PFSK-1 (cell line): ENCODE measurements at regions not wholly inside any gene's neighbourhood (a gene's known extent, or its start where the extent isn't known, plus 50 kb on each side); places are given as distances from the start of the nearest gene placed in this dataset.

Source experiments
- FOXP2 ChIP-seq: optimal IDR thresholded peaks from 2 replicates; pipeline ENCODE3; 2011; ENCODE audit warnings: borderline replicate concordance, control low read depth, inconsistent platforms; ENCODE audit not compliant: insufficient read depth; ENCODE audit errors: extremely low read length, extremely low read depth
- POLR2AphosphoS5 ChIP-seq: IDR thresholded peaks from 2 replicates; pipeline ENCODE4 v1.6.1; 2012; ENCODE audit warnings: low read depth, mild to moderate bottlenecking, control low read depth, low read length, moderate library complexity
- TAF1 ChIP-seq: IDR thresholded peaks from 2 replicates; pipeline ENCODE4 v1.6.1; 2012; ENCODE audit warnings: low read length, control low read depth, borderline replicate concordance; ENCODE audit not compliant: insufficient read depth
- TF ChIP-seq, protein P1 (sequence below), 2 experiments: IDR thresholded peaks; 2 replicates each; pipeline versions ENCODE4 v1.6.1 to v1.8.0; 2011 to 2012; ENCODE audit warnings: low read depth in 2 of 2, low read length in 2 of 2, control low read depth in 1 of 2, inconsistent platforms in 1 of 2, mild to moderate bottlenecking in 1 of 2, moderate library complexity in 1 of 2; ENCODE audit not compliant: insufficient read depth in 1 of 2

DNA sequence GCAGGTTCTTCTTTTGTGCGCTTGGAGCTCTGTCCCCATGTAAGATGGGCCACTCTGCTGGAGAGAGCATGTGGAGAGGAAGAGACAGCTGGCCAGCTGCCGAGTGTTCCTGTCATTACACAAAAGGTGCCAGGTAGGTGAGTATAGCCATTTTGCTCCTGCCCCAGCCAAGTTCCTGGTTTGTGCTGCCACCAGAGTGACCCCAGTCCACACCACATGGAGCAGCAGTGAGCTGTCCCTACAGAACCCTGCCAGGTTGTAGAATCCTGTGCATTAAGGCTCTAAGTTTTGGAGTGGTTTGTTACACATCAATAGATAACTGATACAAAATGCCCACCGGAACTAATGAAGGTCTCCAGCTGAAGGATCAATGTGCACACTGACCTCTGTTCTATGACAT is 84.6 kb upstream of the GHITM start:
- TF ChIP-seq, protein P1, sequence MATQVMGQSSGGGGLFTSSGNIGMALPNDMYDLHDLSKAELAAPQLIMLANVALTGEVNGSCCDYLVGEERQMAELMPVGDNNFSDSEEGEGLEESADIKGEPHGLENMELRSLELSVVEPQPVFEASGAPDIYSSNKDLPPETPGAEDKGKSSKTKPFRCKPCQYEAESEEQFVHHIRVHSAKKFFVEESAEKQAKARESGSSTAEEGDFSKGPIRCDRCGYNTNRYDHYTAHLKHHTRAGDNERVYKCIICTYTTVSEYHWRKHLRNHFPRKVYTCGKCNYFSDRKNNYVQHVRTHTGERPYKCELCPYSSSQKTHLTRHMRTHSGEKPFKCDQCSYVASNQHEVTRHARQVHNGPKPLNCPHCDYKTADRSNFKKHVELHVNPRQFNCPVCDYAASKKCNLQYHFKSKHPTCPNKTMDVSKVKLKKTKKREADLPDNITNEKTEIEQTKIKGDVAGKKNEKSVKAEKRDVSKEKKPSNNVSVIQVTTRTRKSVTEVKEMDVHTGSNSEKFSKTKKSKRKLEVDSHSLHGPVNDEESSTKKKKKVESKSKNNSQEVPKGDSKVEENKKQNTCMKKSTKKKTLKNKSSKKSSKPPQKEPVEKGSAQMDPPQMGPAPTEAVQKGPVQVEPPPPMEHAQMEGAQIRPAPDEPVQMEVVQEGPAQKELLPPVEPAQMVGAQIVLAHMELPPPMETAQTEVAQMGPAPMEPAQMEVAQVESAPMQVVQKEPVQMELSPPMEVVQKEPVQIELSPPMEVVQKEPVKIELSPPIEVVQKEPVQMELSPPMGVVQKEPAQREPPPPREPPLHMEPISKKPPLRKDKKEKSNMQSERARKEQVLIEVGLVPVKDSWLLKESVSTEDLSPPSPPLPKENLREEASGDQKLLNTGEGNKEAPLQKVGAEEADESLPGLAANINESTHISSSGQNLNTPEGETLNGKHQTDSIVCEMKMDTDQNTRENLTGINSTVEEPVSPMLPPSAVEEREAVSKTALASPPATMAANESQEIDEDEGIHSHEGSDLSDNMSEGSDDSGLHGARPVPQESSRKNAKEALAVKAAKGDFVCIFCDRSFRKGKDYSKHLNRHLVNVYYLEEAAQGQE (IDR thresholded peaks at IDR 0.05; ENCODE audit: insufficient read depth in 1 of 2, low read depth in 2 of 2, low read length in 2 of 2), result no peak
- no peak for TF ChIP-seq POLR2AphosphoS5
- no peak for TF ChIP-seq TAF1
- TF ChIP-seq FOXP2, result no peak
